GM06990 (cell line): ENCODE measurements at regions not wholly inside any gene's neighbourhood (a gene's known extent, or its start where the extent isn't known, plus 50 kb on each side); places are given as distances from the start of the nearest gene placed in this dataset.

Experiments used
- DNase-seq: peaks from one replicate; pipeline ENCODE4 v3.0.0-alpha.2; 2011; ENCODE audit not compliant: insufficient read length; ENCODE audit errors: extremely low read depth
- H3K27me3 ChIP-seq: replicated peaks from 2 replicates; pipeline ENCODE4 v1.6.0; 2011; ENCODE audit warnings: low read length; ENCODE audit not compliant: control insufficient read depth, insufficient read depth
- H3K36me3 ChIP-seq: 2 replicates; pipeline ENCODE4 v1.5.1; 2011; ENCODE audit warnings: low read length; ENCODE audit not compliant: control insufficient read depth, insufficient read depth
- H3K4me3 ChIP-seq: replicated peaks from 2 replicates; pipeline ENCODE4 v1.5.1; 2011; ENCODE audit warnings: low read depth, mild to moderate bottlenecking, control low read depth, low read length
- CTCF ChIP-seq: IDR thresholded peaks from 2 replicates; pipeline ENCODE4 v1.5.1; 2011; ENCODE audit warnings: low read length, control low read depth, mild to moderate bottlenecking, inconsistent platforms; ENCODE audit not compliant: insufficient read depth, poor library complexity, severe bottlenecking

- H3K27me3 ChIP-seq: no peaks in the 10 kb centered on the region
- no peak for DNase-seq
- H3K4me3 ChIP-seq: no peak overlapping the region
- no peak for TF ChIP-seq CTCF
- H3K36me3 ChIP-seq: no peaks in the 10 kb centered on the region
Measured at GRCh38 chr9:90966031-90966290, 164.3 kb downstream of the SYK start.

- Histone ChIP-seq H3K4me3 (no peak overlapping the region), H3K36me3 (no peaks in the 10 kb centered on the region), H3K27me3 (no peaks in the 10 kb centered on the region)
- TF ChIP-seq CTCF: no peak
- no peak for DNase-seq
Measured at GRCh38 chr9:90966480-90967144, 165.0 kb downstream of the SYK start.

GRCh38 chr9:90967145-90967538, 165.5 kb downstream of the SYK start:
- H3K4me3 ChIP-seq: no peak overlapping the region
- DNase-seq: no peak
- no peaks in the 10 kb centered on the region for H3K36me3 ChIP-seq
- no peak for TF ChIP-seq CTCF
- no peaks in the 10 kb centered on the region for H3K27me3 ChIP-seq

- Histone ChIP-seq H3K27me3 (no peaks in the 10 kb centered on the region), H3K4me3 (no peak overlapping the region), H3K36me3 (no peaks in the 10 kb centered on the region)
- DNase-seq: no peak
- no peak for TF ChIP-seq CTCF
Measured at GRCh38 chr9:90969021-90969675, 167.5 kb downstream of the SYK start.

- no peak overlapping the region for H3K4me3 ChIP-seq
- H3K36me3 ChIP-seq: no peaks in the 10 kb centered on the region
- DNase-seq: no peak
- no peaks in the 10 kb centered on the region for H3K27me3 ChIP-seq
- no peak for TF ChIP-seq CTCF
Measured at GRCh38 chr9:90970608-90971007, 169.0 kb downstream of the SYK start.
